ENCODE measurements at regions not wholly inside any gene's neighbourhood (a gene's known extent, or its start where the extent isn't known, plus 50 kb on each side); places are given as distances from the start of the nearest gene placed in this dataset.

- 93 to 94% methylated on average over 1 of the region's 1 CpG for WGBS, 2 donors
These were observed 613.6 kb upstream of the KLF4 start for GRCh38 chr9:108103046-108103693.

GRCh38 chr9:108101410-108101809 lies 611.8 kb upstream of the KLF4 start:
- no peaks in the 10 kb centered on the region for H3K36me3 ChIP-seq (ENCODE audit: control insufficient read depth in 4 of 4, insufficient read depth in 4 of 4, low read length in 4 of 4)
- peaks cover 0 to 9% (median 0%) of the 10 kb centered on the region in 5 donors for H3K4me1 ChIP-seq (ENCODE audit: control insufficient read depth in 5 of 5, insufficient read depth in 5 of 5, low read length in 5 of 5)
- 94 to 96% methylated on average over 1 of the region's 1 CpG for WGBS, 2 donors
- no peaks in the 10 kb centered on the region for H3K27me3 ChIP-seq (ENCODE audit: control insufficient read depth in 3 of 3, insufficient read depth in 3 of 3, low read length in 2 of 3)
- ATAC-seq (ENCODE audit: insufficient read depth, low FRiP score) (no peak), DNase-seq (no peak)
- no peaks in the 10 kb centered on the region for H3K9me3 ChIP-seq (ENCODE audit: control insufficient read depth in 4 of 4, insufficient read depth in 3 of 4, low read length in 3 of 4)
- H3K4me3 ChIP-seq, result no peak overlapping the region
- H3K27ac ChIP-seq (ENCODE audit: low read depth in 1 of 2, low read length in 1 of 2), result no peak overlapping the region
- no peak for TF ChIP-seq CTCF (IDR thresholded peaks at IDR 0.05; ENCODE audit: control extremely low read depth, extremely low read depth)
- no peak overlapping the region for H3K9ac ChIP-seq (ENCODE audit: insufficient read depth in 1 of 2, low read length in 2 of 2)

More at GRCh38 chr9:108103046-108103693, 613.6 kb upstream of the KLF4 start:
- H3K27me3 ChIP-seq (ENCODE audit: control insufficient read depth in 3 of 3, insufficient read depth in 3 of 3, low read length in 2 of 3), result no peaks in the 10 kb centered on the region
- no peak overlapping the region for H3K9ac ChIP-seq (ENCODE audit: insufficient read depth in 1 of 2, low read length in 2 of 2)
- no peaks in the 10 kb centered on the region for H3K36me3 ChIP-seq (ENCODE audit: control insufficient read depth in 4 of 4, insufficient read depth in 4 of 4, low read length in 4 of 4)
- H3K4me1 ChIP-seq (ENCODE audit: control insufficient read depth in 5 of 5, insufficient read depth in 5 of 5, low read length in 5 of 5), result peaks cover 0 to 9% (median under 1%) of the 10 kb centered on the region in 5 donors
- H3K27ac ChIP-seq (ENCODE audit: low read depth in 1 of 2, low read length in 1 of 2), result no peak overlapping the region
- no peak overlapping the region for H3K4me3 ChIP-seq
- ATAC-seq (ENCODE audit: insufficient read depth, low FRiP score), result no peak
- no peaks in the 10 kb centered on the region for H3K9me3 ChIP-seq (ENCODE audit: control insufficient read depth in 4 of 4, insufficient read depth in 3 of 4, low read length in 3 of 4)
- no peak for TF ChIP-seq CTCF (IDR thresholded peaks at IDR 0.05; ENCODE audit: control extremely low read depth, extremely low read depth)
- DNase-seq, result no peak

- DNase-seq, result no peak
- Histone ChIP-seq H3K9me3 (ENCODE audit: control insufficient read depth in 4 of 4, insufficient read depth in 3 of 4, low read length in 3 of 4) (no peaks in the 10 kb centered on the region), H3K27me3 (ENCODE audit: control insufficient read depth in 3 of 3, insufficient read depth in 3 of 3, low read length in 2 of 3) (no peaks in the 10 kb centered on the region), H3K4me1 (ENCODE audit: control insufficient read depth in 5 of 5, insufficient read depth in 5 of 5, low read length in 5 of 5) (peaks cover 0 to 9% (median 0%) of the 10 kb centered on the region in 5 donors), H3K36me3 (ENCODE audit: control insufficient read depth in 4 of 4, insufficient read depth in 4 of 4, low read length in 4 of 4) (no peaks in the 10 kb centered on the region), H3K4me3 (no peak overlapping the region), H3K27ac (ENCODE audit: low read depth in 1 of 2, low read length in 1 of 2) (no peak overlapping the region), H3K9ac (ENCODE audit: insufficient read depth in 1 of 2, low read length in 2 of 2) (no peak overlapping the region)
- 66 to 80% methylated on average over 6 of the region's 6 CpGs for WGBS, 2 donors
- TF ChIP-seq CTCF (IDR thresholded peaks at IDR 0.05; ENCODE audit: control extremely low read depth, extremely low read depth), result no peak
- no peak for ATAC-seq (ENCODE audit: insufficient read depth, low FRiP score)
These were observed 611.0 kb upstream of the KLF4 start for GRCh38 chr9:108100571-108100970.

GRCh38 chr9:108099854-108100253 lies 610.3 kb upstream of the KLF4 start:
- Histone ChIP-seq H3K27ac (ENCODE audit: low read depth in 1 of 2, low read length in 1 of 2) (no peak overlapping the region), H3K9me3 (ENCODE audit: control insufficient read depth in 4 of 4, insufficient read depth in 3 of 4, low read length in 3 of 4) (no peaks in the 10 kb centered on the region), H3K9ac (ENCODE audit: insufficient read depth in 1 of 2, low read length in 2 of 2) (no peak overlapping the region), H3K36me3 (ENCODE audit: control insufficient read depth in 4 of 4, insufficient read depth in 4 of 4, low read length in 4 of 4) (no peaks in the 10 kb centered on the region), H3K4me1 (ENCODE audit: control insufficient read depth in 5 of 5, insufficient read depth in 5 of 5, low read length in 5 of 5) (peaks cover 0 to 9% (median 0%) of the 10 kb centered on the region in 5 donors), H3K4me3 (no peak overlapping the region), H3K27me3 (ENCODE audit: control insufficient read depth in 3 of 3, insufficient read depth in 3 of 3, low read length in 2 of 3) (no peaks in the 10 kb centered on the region)
- WGBS, 2 donors, result 77 to 90% methylated on average over 3 of the region's 3 CpGs
- TF ChIP-seq CTCF (IDR thresholded peaks at IDR 0.05; ENCODE audit: control extremely low read depth, extremely low read depth), result no peak
- DNase-seq (no peak), ATAC-seq (ENCODE audit: insufficient read depth, low FRiP score) (no peak)
